Keratinocyte (primary cell): ENCODE measurements at regions not wholly inside any gene's neighbourhood (a gene's known extent, or its start where the extent isn't known, plus 50 kb on each side); places are given as distances from the start of the nearest gene placed in this dataset.

Experiments used
- DNase-seq: peaks from one replicate; pipeline ENCODE4 v3.0.0-alpha.2; 2011; ENCODE audit warnings: low read depth, missing footprints, low spot score
- FAIRE-seq: peaks from 2 replicates; lab custom pipeline; 2011; peaks lifted over from hg19 to GRCh38; lab: Jason Lieb, UNC
- H2AFZ ChIP-seq: 2 replicates; pipeline ENCODE4 v1.6.0; 2012; ENCODE audit warnings: low read length, control low read depth, inconsistent platforms; ENCODE audit not compliant: control insufficient read depth
- H3K27ac ChIP-seq: 2 replicates; pipeline ENCODE4 v1.5.1; 2011; ENCODE audit warnings: low read length; ENCODE audit not compliant: control insufficient read depth, insufficient read depth
- H3K27me3 ChIP-seq: 3 replicates; pipeline ENCODE4 v1.6.0; 2011; ENCODE audit warnings: low read length; ENCODE audit not compliant: control insufficient read depth, insufficient read depth; ENCODE audit errors: extremely low read depth
- H3K36me3 ChIP-seq, 2 experiments: 2 replicates in 1 of 2; 3 replicates in 1 of 2; pipeline ENCODE4 v1.5.1; 2011; ENCODE audit warnings: low read length in 2 of 2, mild to moderate bottlenecking in 1 of 2; ENCODE audit not compliant: control insufficient read depth in 2 of 2, insufficient read depth in 2 of 2; ENCODE audit errors: extremely low read depth in 1 of 2
- H3K4me1 ChIP-seq: 3 replicates; pipeline ENCODE4 v1.5.1; 2011; ENCODE audit warnings: low read length; ENCODE audit not compliant: control insufficient read depth, insufficient read depth; ENCODE audit errors: extremely low read depth
- H3K4me2 ChIP-seq: 3 replicates; pipeline ENCODE4 v1.6.0; 2011; ENCODE audit warnings: low read depth, low read length; ENCODE audit not compliant: control insufficient read depth, insufficient read depth; ENCODE audit errors: extremely low read depth
- H3K4me3 ChIP-seq, 3 experiments: fragments of 200-600 bp in 1 of 3; sonication (generic) in 1 of 3; 2 replicates in 2 of 3; 3 replicates in 1 of 3; pipeline ENCODE4 v1.5.1; 2011 to 2016; ENCODE audit warnings: low read length in 3 of 3, mild to moderate bottlenecking in 3 of 3, control low read depth in 2 of 3, inconsistent platforms in 1 of 3, low read depth in 1 of 3, mixed read lengths in 1 of 3, mixed run types in 1 of 3, moderate library complexity in 1 of 3; ENCODE audit not compliant: control insufficient read depth in 2 of 3, insufficient read depth in 2 of 3; ENCODE audit errors: extremely low read depth in 1 of 3
- H3K79me2 ChIP-seq: 2 replicates; pipeline ENCODE4 v1.6.0; 2012; ENCODE audit warnings: low read length; ENCODE audit not compliant: control insufficient read depth, insufficient read depth
- H3K9ac ChIP-seq: 3 replicates; pipeline ENCODE4 v1.6.0; 2011; ENCODE audit warnings: low read length; ENCODE audit not compliant: control insufficient read depth, insufficient read depth; ENCODE audit errors: extremely low read depth
- H3K9me1 ChIP-seq: 3 replicates; pipeline ENCODE4 v1.6.0; 2011; ENCODE audit warnings: low read length; ENCODE audit not compliant: control insufficient read depth, insufficient read depth; ENCODE audit errors: extremely low read depth
- H3K9me3 ChIP-seq: 2 replicates; pipeline ENCODE4 v1.5.1; 2012; ENCODE audit warnings: low read depth, low read length; ENCODE audit not compliant: control insufficient read depth
- H4K20me1 ChIP-seq: 3 replicates; pipeline ENCODE4 v1.6.0; 2011; ENCODE audit warnings: low read length; ENCODE audit not compliant: control insufficient read depth, insufficient read depth; ENCODE audit errors: extremely low read depth
- CTCF ChIP-seq, 3 experiments: IDR thresholded peaks in 1 of 3; conservative IDR thresholded peaks in 1 of 3; optimal IDR thresholded peaks in 1 of 3; 2 replicates in 2 of 3; 3 replicates in 1 of 3; pipeline versions ENCODE3 to v1.5.1; 2011; ENCODE audit warnings: low read length in 3 of 3, mild to moderate bottlenecking in 3 of 3, moderate library complexity in 2 of 3, control low read depth in 1 of 3, inconsistent platforms in 1 of 3; ENCODE audit not compliant: insufficient read depth in 2 of 3; ENCODE audit errors: extremely low read depth in 1 of 3
- EZH2 ChIP-seq: IDR thresholded peaks from one replicate; pipeline ENCODE4 v1.6.1; 2012; ENCODE audit warnings: inconsistent platforms, mild to moderate bottlenecking, low read length, moderate library complexity
- dilution Hi-C: fragments of 300-500 bp; cut with MboI; formaldehyde crosslinking; loops from one replicate; pipeline ENCODE4 v1.7.0; 2020; ENCODE audit warnings: low sequenced_read_pairs; ENCODE audit not compliant: extremely low pct_ligation_motif_present

- no peak overlapping the region for H3K4me2 ChIP-seq
- TF ChIP-seq EZH2 (no peak), CTCF (optimal IDR thresholded peaks at IDR 0.05 in 1 of 3, IDR thresholded peaks at IDR 0.05 in 1 of 3, conservative IDR thresholded peaks at IDR 0.05 in 1 of 3; ENCODE audit: extremely low read depth in 1 of 3, insufficient read depth in 2 of 3, low read length in 3 of 3) (no peak)
- DNase-seq (no peak), FAIRE-seq (no peak)
- no peaks in the 10 kb centered on the region for H3K4me1 ChIP-seq
- no peaks in the 10 kb centered on the region for H3K27me3 ChIP-seq
- H3K9me1 ChIP-seq, result no peaks in the 10 kb centered on the region
- H3K9me3 ChIP-seq, result no peaks in the 10 kb centered on the region
- H2AFZ ChIP-seq, result no peak overlapping the region
- H3K36me3 ChIP-seq, result no peaks in the 10 kb centered on the region
- H3K27ac ChIP-seq, result no peak overlapping the region
- dilution Hi-C loops, result no loop called here
- H3K9ac ChIP-seq, result no peak overlapping the region
- H3K79me2 ChIP-seq, result no peaks in the 10 kb centered on the region
- no peaks in the 10 kb centered on the region for H4K20me1 ChIP-seq
- no peak overlapping the region for H3K4me3 ChIP-seq
Observed at GRCh38 chr7:15862016-15862780, 175.7 kb upstream of the MEOX2 start.

GRCh38 chr7:15860264-15860949 lies 173.9 kb upstream of the MEOX2 start:
- no peaks in the 10 kb centered on the region for H3K9me3 ChIP-seq
- no peak overlapping the region for H3K4me3 ChIP-seq
- dilution Hi-C loops, result no loop called here
- no peaks in the 10 kb centered on the region for H3K9me1 ChIP-seq
- FAIRE-seq (no peak), DNase-seq (no peak)
- no peak overlapping the region for H3K9ac ChIP-seq
- H4K20me1 ChIP-seq, result no peaks in the 10 kb centered on the region
- H3K27ac ChIP-seq, result no peak overlapping the region
- no peaks in the 10 kb centered on the region for H3K79me2 ChIP-seq
- H3K4me2 ChIP-seq, result no peak overlapping the region
- no peak for TF ChIP-seq EZH2
- TF ChIP-seq CTCF (optimal IDR thresholded peaks at IDR 0.05 in 1 of 3, IDR thresholded peaks at IDR 0.05 in 1 of 3, conservative IDR thresholded peaks at IDR 0.05 in 1 of 3; ENCODE audit: extremely low read depth in 1 of 3, insufficient read depth in 2 of 3, low read length in 3 of 3), result no peak
- no peaks in the 10 kb centered on the region for H3K36me3 ChIP-seq
- H3K27me3 ChIP-seq, result no peaks in the 10 kb centered on the region
- no peak overlapping the region for H2AFZ ChIP-seq
- no peaks in the 10 kb centered on the region for H3K4me1 ChIP-seq
